ENCODE measurements at regions not wholly inside any gene's neighbourhood (a gene's known extent, or its start where the extent isn't known, plus 50 kb on each side); places are given as distances from the start of the nearest gene placed in this dataset.

DNA sequence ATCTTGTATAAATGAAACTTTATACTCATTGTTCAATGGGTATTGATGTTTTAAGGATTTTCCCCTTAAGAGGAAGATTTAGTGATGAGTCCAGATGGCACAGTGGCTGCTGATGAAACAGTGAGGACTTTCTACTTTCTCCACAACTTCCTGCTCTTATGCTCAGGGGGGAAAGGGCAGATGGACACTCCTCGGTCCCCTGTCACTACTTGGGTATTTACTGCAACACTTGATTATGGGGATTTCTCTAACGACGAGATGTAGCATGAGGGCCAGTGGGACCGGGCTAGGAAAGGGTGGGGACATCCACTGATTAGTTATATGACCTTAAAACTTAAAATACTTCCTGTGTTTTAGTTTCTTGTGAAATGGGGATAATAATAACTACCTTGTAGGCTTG, 146.1 kb upstream of the HMHB1 start:
- TF ChIP-seq, protein P1, sequence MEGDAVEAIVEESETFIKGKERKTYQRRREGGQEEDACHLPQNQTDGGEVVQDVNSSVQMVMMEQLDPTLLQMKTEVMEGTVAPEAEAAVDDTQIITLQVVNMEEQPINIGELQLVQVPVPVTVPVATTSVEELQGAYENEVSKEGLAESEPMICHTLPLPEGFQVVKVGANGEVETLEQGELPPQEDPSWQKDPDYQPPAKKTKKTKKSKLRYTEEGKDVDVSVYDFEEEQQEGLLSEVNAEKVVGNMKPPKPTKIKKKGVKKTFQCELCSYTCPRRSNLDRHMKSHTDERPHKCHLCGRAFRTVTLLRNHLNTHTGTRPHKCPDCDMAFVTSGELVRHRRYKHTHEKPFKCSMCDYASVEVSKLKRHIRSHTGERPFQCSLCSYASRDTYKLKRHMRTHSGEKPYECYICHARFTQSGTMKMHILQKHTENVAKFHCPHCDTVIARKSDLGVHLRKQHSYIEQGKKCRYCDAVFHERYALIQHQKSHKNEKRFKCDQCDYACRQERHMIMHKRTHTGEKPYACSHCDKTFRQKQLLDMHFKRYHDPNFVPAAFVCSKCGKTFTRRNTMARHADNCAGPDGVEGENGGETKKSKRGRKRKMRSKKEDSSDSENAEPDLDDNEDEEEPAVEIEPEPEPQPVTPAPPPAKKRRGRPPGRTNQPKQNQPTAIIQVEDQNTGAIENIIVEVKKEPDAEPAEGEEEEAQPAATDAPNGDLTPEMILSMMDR (IDR thresholded peaks at IDR 0.05; ENCODE audit: low read length), result no peak
- TF ChIP-seq EZH2 (optimal IDR thresholded peaks at IDR 0.05; ENCODE audit: low read depth, low read length) (no peak), EZH2phosphoT487 (IDR thresholded peaks at IDR 0.05; ENCODE audit: low read length) (no peak)

All from MM.1S (cell line).